ENCODE measurements at regions not wholly inside any gene's neighbourhood (a gene's known extent, or its start where the extent isn't known, plus 50 kb on each side); places are given as distances from the start of the nearest gene placed in this dataset.

DNA sequence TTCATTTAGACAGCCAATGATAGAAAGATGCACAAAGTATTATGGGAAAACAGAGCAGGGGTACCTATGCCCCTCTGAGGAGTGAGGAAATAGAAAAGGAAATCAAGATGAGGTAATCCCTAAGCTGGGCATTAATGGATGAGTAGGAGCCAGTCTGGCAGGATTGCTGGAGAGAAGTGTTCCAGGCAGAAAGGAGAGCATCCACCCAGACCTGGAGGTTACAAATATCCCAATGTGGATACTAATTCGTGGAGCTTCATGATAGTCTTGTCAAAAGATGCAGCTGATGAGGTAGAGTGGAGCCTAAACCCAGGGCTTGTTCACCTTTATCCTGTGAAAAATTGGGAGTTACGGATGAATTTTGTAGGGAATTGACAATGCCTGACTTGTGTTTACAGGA lies 328.0 kb downstream of the ZNF608 start:
- no peak overlapping the region for H3K27ac ChIP-seq
- H3K4me3 ChIP-seq: no peak overlapping the region
- no peak for DNase-seq (ENCODE audit: low spot score)
- TF ChIP-seq, protein P1, sequence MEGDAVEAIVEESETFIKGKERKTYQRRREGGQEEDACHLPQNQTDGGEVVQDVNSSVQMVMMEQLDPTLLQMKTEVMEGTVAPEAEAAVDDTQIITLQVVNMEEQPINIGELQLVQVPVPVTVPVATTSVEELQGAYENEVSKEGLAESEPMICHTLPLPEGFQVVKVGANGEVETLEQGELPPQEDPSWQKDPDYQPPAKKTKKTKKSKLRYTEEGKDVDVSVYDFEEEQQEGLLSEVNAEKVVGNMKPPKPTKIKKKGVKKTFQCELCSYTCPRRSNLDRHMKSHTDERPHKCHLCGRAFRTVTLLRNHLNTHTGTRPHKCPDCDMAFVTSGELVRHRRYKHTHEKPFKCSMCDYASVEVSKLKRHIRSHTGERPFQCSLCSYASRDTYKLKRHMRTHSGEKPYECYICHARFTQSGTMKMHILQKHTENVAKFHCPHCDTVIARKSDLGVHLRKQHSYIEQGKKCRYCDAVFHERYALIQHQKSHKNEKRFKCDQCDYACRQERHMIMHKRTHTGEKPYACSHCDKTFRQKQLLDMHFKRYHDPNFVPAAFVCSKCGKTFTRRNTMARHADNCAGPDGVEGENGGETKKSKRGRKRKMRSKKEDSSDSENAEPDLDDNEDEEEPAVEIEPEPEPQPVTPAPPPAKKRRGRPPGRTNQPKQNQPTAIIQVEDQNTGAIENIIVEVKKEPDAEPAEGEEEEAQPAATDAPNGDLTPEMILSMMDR (IDR thresholded peaks at IDR 0.05): no peak

DNA sequence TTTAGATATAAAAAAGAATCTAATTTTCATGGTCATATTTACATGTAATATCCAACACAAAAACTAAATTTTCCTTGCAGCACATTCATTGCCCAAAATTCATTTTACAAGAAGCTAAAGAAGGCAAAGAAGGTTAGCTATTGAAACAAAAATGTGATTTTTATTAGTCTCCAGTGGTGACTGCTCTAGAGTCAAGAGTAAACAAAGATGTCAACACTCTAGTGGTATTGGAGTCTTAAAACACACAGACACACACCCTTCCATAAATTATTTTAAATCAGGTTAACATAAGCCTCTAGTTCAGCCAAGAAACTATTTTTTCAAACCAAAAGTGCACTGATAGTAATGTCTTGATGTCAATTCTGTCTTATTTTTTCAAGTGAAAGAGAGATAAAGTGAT lies 329.2 kb downstream of the ZNF608 start:
- H3K4me3 ChIP-seq: no peak overlapping the region

DNA sequence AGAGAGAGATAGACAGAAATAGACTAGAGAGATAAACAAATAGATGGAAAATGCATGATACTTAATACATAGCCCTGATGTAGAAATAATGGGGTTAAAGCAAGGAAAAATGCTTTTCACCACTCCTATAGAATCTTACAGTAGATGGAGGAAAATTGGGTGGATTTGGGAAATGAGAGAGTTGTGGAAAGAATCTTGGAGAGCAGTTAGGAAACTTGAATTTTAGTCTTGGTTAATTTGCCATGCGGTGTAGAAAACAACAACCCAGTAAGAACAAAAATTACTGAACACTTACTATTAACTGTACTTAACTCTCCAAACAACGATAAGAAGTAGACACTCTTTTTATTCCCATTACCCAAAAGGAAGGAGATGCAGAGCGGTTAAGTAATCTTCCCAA lies 329.8 kb downstream of the ZNF608 start:
- Histone ChIP-seq H3K27ac (no peak overlapping the region), H3K4me3 (no peak overlapping the region)
- DNase-seq (ENCODE audit: low spot score): no peak
- TF ChIP-seq, protein P1 (IDR thresholded peaks at IDR 0.05): no peak

More for the DNA sequence above, 329.2 kb downstream of the ZNF608 start:
- no peak for DNase-seq (ENCODE audit: low spot score)
- H3K27ac ChIP-seq: no peak overlapping the region
- TF ChIP-seq, protein P1 (IDR thresholded peaks at IDR 0.05): no peak

DNA sequence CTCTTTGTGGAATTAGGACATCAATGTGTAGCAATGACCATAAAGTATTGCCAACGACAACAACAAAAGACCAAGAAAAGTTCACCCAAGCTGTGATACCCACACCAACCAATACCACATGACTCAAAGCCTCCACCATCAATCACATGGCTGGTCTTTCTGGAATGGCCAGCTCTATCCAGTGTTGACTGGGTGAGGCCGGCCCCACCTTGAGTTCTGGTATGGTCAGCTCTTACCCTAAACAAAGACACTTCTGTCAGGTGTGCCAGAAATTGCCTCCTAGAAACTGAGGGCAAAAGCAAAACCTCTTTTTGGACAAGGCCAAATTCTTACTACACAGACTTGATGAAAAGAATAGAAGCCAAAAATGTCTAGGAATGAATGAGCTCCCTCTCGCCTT lies 331.5 kb downstream of the ZNF608 start:
- TF ChIP-seq, protein P1 (IDR thresholded peaks at IDR 0.05): no peak
- H3K4me3 ChIP-seq: no peak overlapping the region
- DNase-seq (ENCODE audit: low spot score): no peak
- no peak overlapping the region for H3K27ac ChIP-seq

DNA sequence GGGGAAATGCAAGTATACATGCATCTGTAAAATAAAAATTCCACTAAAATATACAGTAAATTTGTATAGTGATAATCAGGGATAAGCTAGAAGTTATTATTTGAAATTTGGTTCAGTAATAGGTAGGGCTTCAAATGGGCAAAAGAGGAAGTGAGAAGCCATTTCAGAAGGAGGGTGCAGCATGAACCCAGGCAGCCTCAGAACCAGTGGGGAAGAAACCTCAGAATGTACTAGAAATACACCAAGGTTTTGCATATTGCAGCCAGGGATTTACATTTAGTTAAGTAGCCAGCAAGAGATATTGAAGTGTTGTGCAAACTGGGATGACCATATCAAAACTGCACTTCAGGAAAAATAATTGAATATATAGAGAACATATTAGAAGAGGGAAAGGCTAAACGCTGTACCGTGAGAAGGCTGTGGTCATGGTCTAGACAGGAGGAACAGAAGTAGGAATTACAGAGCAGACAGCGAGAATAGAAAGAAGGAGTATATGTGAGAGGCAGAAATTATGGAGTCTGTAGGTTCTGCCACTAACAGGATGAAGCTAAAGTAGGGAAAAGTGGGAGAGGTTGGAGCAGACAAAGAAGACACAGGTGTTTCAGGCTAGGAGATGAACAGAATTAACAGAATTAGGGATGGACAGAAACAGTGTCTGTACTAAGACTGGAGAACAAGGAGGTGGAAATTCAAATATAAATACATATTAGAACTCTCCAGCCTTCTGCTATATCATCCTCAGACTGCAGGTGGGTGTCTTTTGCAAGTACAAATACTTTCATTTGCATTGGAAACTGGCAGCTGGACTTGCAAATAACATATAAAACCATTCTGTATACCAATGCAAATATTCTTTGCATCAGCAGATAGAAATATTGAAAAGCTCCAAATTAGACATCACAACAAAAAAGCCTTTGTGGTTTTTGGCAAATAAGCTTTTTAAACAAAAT lies 335.6 kb downstream of the ZNF608 start:
- TF ChIP-seq, protein P1 (IDR thresholded peaks at IDR 0.05): no peak
- Histone ChIP-seq H3K4me3 (no peak overlapping the region), H3K27ac (no peak overlapping the region)
- DNase-seq (ENCODE audit: low spot score): no peak

DNA sequence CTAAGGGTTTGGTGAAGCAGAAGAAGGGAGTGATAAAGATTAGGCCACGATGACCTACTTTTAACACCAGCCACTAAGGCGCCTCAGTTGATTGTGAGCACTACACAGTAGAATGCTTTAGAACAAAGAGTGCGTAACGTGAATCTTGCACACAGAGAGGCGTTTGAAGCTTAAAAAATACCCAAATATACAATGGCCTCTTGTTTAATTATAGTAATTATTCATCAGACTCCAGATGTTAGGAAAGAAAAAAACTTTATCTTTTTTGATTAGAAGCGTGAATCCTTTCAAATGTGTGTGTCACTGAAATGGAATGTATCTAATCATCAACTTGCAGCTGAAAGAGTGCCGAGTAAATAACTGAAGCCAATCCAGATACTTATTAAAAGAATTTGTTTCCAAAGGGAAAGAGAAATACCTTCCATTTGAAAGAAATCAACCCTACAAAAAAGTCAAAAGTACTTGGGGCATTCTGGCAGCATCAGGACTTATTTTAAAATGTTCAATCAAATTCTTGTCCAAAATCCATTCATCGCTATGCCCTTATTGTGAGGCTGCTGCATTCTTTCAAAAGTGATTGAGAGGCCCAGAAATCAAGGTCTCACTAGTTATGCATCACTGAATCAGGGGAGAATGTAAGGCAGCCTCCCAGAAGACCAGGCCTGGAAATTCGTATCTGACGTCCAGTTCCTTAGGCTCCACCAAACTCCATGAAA lies 337.5 kb downstream of the ZNF608 start:
- DNase-seq (ENCODE audit: low spot score): no peak
- Histone ChIP-seq H3K4me3 (no peak overlapping the region), H3K27ac (no peak overlapping the region)
- TF ChIP-seq, protein P1 (IDR thresholded peaks at IDR 0.05): no peak
